Neural cell (in vitro differentiated cells): ENCODE measurements at regions not wholly inside any gene's neighbourhood (a gene's known extent, or its start where the extent isn't known, plus 50 kb on each side); places are given as distances from the start of the nearest gene placed in this dataset.

Experiments used
- H2AFZ ChIP-seq: fragments of 200-600, 300-800 bp; sonication (generic), shearing (Covaris generic); 2 replicates; pipeline ENCODE4 v1.6.0; 2014; ENCODE audit warnings: low read depth, mild to moderate bottlenecking, antibody characterized with exemption, low read length, moderate library complexity
- H3F3A ChIP-seq: fragments of 200-600 bp; shearing (Covaris generic); 2 replicates; pipeline ENCODE4 v1.6.1; 2016; ENCODE audit warnings: mild to moderate bottlenecking, moderate library complexity, mixed read lengths, antibody characterized with exemption, low read length; ENCODE audit not compliant: insufficient read depth, poor library complexity, severe bottlenecking
- H3K27ac ChIP-seq: fragments of 200-600, 300-800 bp; sonication (generic), shearing (Covaris generic); 2 replicates; pipeline ENCODE4 v1.5.1; 2014; ENCODE audit warnings: mild to moderate bottlenecking, low read length, moderate library complexity
- H3K27me3 ChIP-seq: fragments of 300-800, 200-600 bp; sonication (generic), shearing (Covaris generic); 2 replicates; pipeline ENCODE4 v1.6.0; 2014; ENCODE audit warnings: mild to moderate bottlenecking, low read depth, low read length, moderate library complexity; ENCODE audit not compliant: insufficient read depth
- H3K36me3 ChIP-seq: fragments of 300-800, 200-600 bp; sonication (generic), shearing (Covaris generic); 2 replicates; pipeline ENCODE4 v1.5.1; 2014; ENCODE audit warnings: mild to moderate bottlenecking, antibody characterized with exemption, low read length, moderate library complexity; ENCODE audit not compliant: insufficient read depth
- H3K4me2 ChIP-seq: fragments of 300-800, 200-600 bp; sonication (generic), shearing (Covaris generic); 2 replicates; pipeline ENCODE4 v1.6.0; 2014; ENCODE audit warnings: mild to moderate bottlenecking, low read length
- H3K4me3 ChIP-seq: fragments of 300-800, 200-600 bp; sonication (generic), shearing (Covaris generic); 2 replicates; pipeline ENCODE4 v1.5.1; 2014; ENCODE audit warnings: mild to moderate bottlenecking, low read length, moderate library complexity
- H3K79me2 ChIP-seq: fragments of 200-600 bp; shearing (Covaris generic); replicated peaks from 2 replicates; pipeline ENCODE4 v1.6.0; 2014; ENCODE audit warnings: mild to moderate bottlenecking, low read length, moderate library complexity; ENCODE audit not compliant: insufficient read depth
- H3K9ac ChIP-seq: fragments of 300-800, 200-600 bp; sonication (generic), shearing (Covaris generic); 2 replicates; pipeline ENCODE4 v1.6.1; 2016; ENCODE audit warnings: mild to moderate bottlenecking, low read length, mixed read lengths
- H3K9me2 ChIP-seq: fragments of 200-600 bp; shearing (Covaris generic); 2 replicates; pipeline ENCODE4 v1.6.1; 2016; ENCODE audit warnings: mild to moderate bottlenecking, low read length, mixed read lengths; ENCODE audit not compliant: insufficient read depth
- H3K9me3 ChIP-seq: fragments of 200-600, 300-800 bp; sonication (generic), shearing (Covaris generic); 2 replicates; pipeline ENCODE4 v1.6.1; 2016; ENCODE audit warnings: mild to moderate bottlenecking, mixed run types, low read length, moderate library complexity, mixed read lengths
- H4K20me1 ChIP-seq: fragments of 200-600 bp; shearing (Covaris generic); 2 replicates; pipeline ENCODE4 v1.6.1; 2016; ENCODE audit warnings: mild to moderate bottlenecking, mixed run types; ENCODE audit not compliant: insufficient read depth
- CTCF ChIP-seq: fragments of 450-650 bp; IDR thresholded peaks from 2 replicates; pipeline ENCODE4 v1.5.1; 2014; ENCODE audit warnings: antibody characterized with exemption, mild to moderate bottlenecking, moderate library complexity; ENCODE audit not compliant: poor library complexity, severe bottlenecking
- EP300 ChIP-seq: fragments of 450-650 bp; conservative IDR thresholded peaks from 2 replicates; pipeline ENCODE4 v1.6.1; 2014; ENCODE audit warnings: antibody characterized with exemption, mild to moderate bottlenecking, moderate library complexity; ENCODE audit not compliant: poor library complexity, severe bottlenecking
- EZH2 ChIP-seq: fragments of 200-600, 300-800 bp; shearing (Covaris generic), sonication (generic); IDR thresholded peaks from 2 replicates; pipeline ENCODE4 v1.6.1; 2014; ENCODE audit warnings: antibody characterized with exemption, low read length, borderline replicate concordance, mild to moderate bottlenecking; ENCODE audit not compliant: insufficient read depth, poor library complexity, severe bottlenecking
- MXI1 ChIP-seq: fragments of 450-650 bp; conservative IDR thresholded peaks from 2 replicates; pipeline ENCODE4 v1.6.1; 2014; ENCODE audit warnings: antibody characterized with exemption, mild to moderate bottlenecking; ENCODE audit not compliant: poor library complexity, severe bottlenecking
- POLR2AphosphoS5 ChIP-seq: IDR thresholded peaks from 2 replicates; pipeline ENCODE4 v1.6.1; 2012
- RAD21 ChIP-seq: fragments of 450-650 bp; conservative IDR thresholded peaks from 2 replicates; pipeline ENCODE4 v1.6.1; 2014; ENCODE audit warnings: antibody characterized with exemption, mild to moderate bottlenecking, moderate library complexity
- REST ChIP-seq: IDR thresholded peaks from 2 replicates; pipeline ENCODE4 v1.6.1; 2012; ENCODE audit warnings: borderline replicate concordance
- SMC3 ChIP-seq: fragments of 450-650 bp; conservative IDR thresholded peaks from 2 replicates; pipeline ENCODE4 v1.6.1; 2014; ENCODE audit warnings: antibody characterized with exemption, mild to moderate bottlenecking, moderate library complexity; ENCODE audit not compliant: poor library complexity
- TAF1 ChIP-seq: IDR thresholded peaks from 2 replicates; pipeline ENCODE4 v1.6.1; 2012; ENCODE audit warnings: low read depth

GRCh38 chr6:113600551-113601339 lies 256.4 kb upstream of the MARCKS start:
- H3K9ac ChIP-seq, result no peak overlapping the region
- no peaks in the 10 kb centered on the region for H3K27me3 ChIP-seq
- H3K9me2 ChIP-seq, result no peaks in the 10 kb centered on the region
- no peak overlapping the region for H2AFZ ChIP-seq
- H3K9me3 ChIP-seq, result no peaks in the 10 kb centered on the region
- H4K20me1 ChIP-seq, result no peaks in the 10 kb centered on the region
- no peak overlapping the region for H3K27ac ChIP-seq
- TF ChIP-seq TAF1 (no peak), EZH2 (no peak), EP300 (no peak), POLR2AphosphoS5 (no peak), REST (no peak), MXI1 (no peak), CTCF (no peak)
- no peaks in the 10 kb centered on the region for H3K79me2 ChIP-seq
- H3K4me3 ChIP-seq, result no peak overlapping the region
- H3K4me2 ChIP-seq, result no peak overlapping the region
- no peaks in the 10 kb centered on the region for H3F3A ChIP-seq
- no peaks in the 10 kb centered on the region for H3K36me3 ChIP-seq

- Histone ChIP-seq H3F3A (no peaks in the 10 kb centered on the region), H3K4me2 (no peak overlapping the region), H4K20me1 (no peaks in the 10 kb centered on the region), H3K36me3 (no peaks in the 10 kb centered on the region), H2AFZ (no peak overlapping the region), H3K9me3 (no peaks in the 10 kb centered on the region), H3K9me2 (no peaks in the 10 kb centered on the region), H3K4me3 (no peak overlapping the region), H3K79me2 (no peaks in the 10 kb centered on the region), H3K27ac (no peak overlapping the region), H3K9ac (no peak overlapping the region), H3K27me3 (no peaks in the 10 kb centered on the region)
- TF ChIP-seq POLR2AphosphoS5 (no peak), RAD21 (no peak), MXI1 (no peak), EP300 (no peak), CTCF (no peak), TAF1 (no peak), SMC3 (no peak), EZH2 (no peak), REST (no peak)
These were observed 249.2 kb upstream of the MARCKS start for GRCh38 chr6:113607821-113608545.
